ENCODE measurements at regions not wholly inside any gene's neighbourhood (a gene's known extent, or its start where the extent isn't known, plus 50 kb on each side); places are given as distances from the start of the nearest gene placed in this dataset.

DNA sequence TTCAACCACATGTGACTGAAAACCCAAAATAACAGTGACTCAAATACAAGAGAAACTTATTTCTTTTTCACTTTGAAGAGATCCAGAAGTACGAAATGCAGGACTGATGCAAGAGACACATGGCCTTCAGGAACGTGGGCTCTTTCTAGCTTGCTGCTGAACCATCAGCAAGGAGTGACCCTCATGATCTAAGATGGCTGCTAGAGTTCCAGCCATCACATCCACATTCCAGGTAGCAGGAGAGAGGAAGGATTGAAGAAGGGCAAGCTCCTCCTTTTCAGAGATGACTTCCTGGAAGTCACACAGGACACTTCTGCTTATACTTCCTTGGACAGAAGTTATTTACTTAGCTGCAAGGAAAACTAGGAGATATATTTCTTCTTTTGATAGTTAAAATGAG lies 67.6 kb upstream of the BCL11B start:
- TF ChIP-seq POLR2A (IDR thresholded peaks at IDR 0.05; ENCODE audit: insufficient read depth in 1 of 2, low read depth in 2 of 2, low read length in 2 of 2) (no peak), RAD51 (IDR thresholded peaks at IDR 0.05; ENCODE audit: borderline replicate concordance) (no peak), CEBPB (IDR thresholded peaks at IDR 0.05; ENCODE audit: borderline replicate concordance, low read depth, low read length) (no peak), SALL2 (CRISPR knock-in tag; IDR thresholded peaks at IDR 0.05) (no peak)
- TF ChIP-seq, protein P1, sequence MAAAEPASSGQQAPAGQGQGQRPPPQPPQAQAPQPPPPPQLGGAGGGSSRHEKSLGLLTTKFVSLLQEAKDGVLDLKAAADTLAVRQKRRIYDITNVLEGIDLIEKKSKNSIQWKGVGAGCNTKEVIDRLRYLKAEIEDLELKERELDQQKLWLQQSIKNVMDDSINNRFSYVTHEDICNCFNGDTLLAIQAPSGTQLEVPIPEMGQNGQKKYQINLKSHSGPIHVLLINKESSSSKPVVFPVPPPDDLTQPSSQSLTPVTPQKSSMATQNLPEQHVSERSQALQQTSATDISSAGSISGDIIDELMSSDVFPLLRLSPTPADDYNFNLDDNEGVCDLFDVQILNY (CRISPR knock-in tag; conservative IDR thresholded peaks at IDR 0.05) = no peak
- TF ChIP-seq, protein P2, sequence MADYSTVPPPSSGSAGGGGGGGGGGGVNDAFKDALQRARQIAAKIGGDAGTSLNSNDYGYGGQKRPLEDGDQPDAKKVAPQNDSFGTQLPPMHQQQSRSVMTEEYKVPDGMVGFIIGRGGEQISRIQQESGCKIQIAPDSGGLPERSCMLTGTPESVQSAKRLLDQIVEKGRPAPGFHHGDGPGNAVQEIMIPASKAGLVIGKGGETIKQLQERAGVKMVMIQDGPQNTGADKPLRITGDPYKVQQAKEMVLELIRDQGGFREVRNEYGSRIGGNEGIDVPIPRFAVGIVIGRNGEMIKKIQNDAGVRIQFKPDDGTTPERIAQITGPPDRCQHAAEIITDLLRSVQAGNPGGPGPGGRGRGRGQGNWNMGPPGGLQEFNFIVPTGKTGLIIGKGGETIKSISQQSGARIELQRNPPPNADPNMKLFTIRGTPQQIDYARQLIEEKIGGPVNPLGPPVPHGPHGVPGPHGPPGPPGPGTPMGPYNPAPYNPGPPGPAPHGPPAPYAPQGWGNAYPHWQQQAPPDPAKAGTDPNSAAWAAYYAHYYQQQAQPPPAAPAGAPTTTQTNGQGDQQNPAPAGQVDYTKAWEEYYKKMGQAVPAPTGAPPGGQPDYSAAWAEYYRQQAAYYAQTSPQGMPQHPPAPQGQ (CRISPR knock-in tag; IDR thresholded peaks at IDR 0.05; ENCODE audit: borderline replicate concordance) = no peak

Data from HepG2 (cell line).